ENCODE measurements at regions not wholly inside any gene's neighbourhood (a gene's known extent, or its start where the extent isn't known, plus 50 kb on each side); places are given as distances from the start of the nearest gene placed in this dataset.

GRCh38 chr6:169957351-169957963 is 206.0 kb downstream of the ERMARD start:
- TF ChIP-seq CTCF (IDR thresholded peaks at IDR 0.05; ENCODE audit: insufficient read depth, low read length, poor library complexity, severe bottlenecking) (no peak), EZH2phosphoT487 (conservative IDR thresholded peaks at IDR 0.05; ENCODE audit: low read length) (no peak)

Measured in SU-DHL-6 (cell line).